Prostate gland (tissue), 2 donors: ENCODE measurements at regions not wholly inside any gene's neighbourhood (a gene's known extent, or its start where the extent isn't known, plus 50 kb on each side); places are given as distances from the start of the nearest gene placed in this dataset.

Experiments
- DNase-seq: peaks from one replicate; pipeline ENCODE4 v3.0.0-alpha.2; 2019; ENCODE audit warnings: low spot score
- H3K27ac ChIP-seq, 2 donors: fragments of 200-600 bp; sonication (generic); 2 replicates each; pipeline ENCODE4 v1.5.1; 2017 to 2019
- H3K27me3 ChIP-seq: fragments of 200-600 bp; sonication (generic); replicated peaks from 2 replicates; pipeline ENCODE4 v1.5.1; 2019; ENCODE audit not compliant: insufficient read depth
- H3K36me3 ChIP-seq, 2 donors: fragments of 200-600 bp; sonication (generic); 1 replicate in 1 of 2; 2 replicates in 1 of 2; pipeline versions ENCODE4 v1.5.1 to v1.8.1; 2017 to 2019
- H3K4me1 ChIP-seq: fragments of 200-600 bp; sonication (generic); replicated peaks from 2 replicates; pipeline ENCODE4 v1.5.1; 2019
- H3K4me3 ChIP-seq, 2 donors: fragments of 200-600 bp; sonication (generic); 2 replicates each; pipeline ENCODE4 v1.5.1; 2017 to 2019
- H3K9me3 ChIP-seq: fragments of 200-600 bp; sonication (generic); 2 replicates; pipeline ENCODE4 v1.5.1; 2017
- POLR2A ChIP-seq: fragments of 450-650 bp; IDR thresholded peaks from one replicate; pipeline ENCODE4 v1.6.1; 2016; ENCODE audit warnings: antibody characterized with exemption, mild to moderate bottlenecking
- POLR2AphosphoS5 ChIP-seq: sonication (generic); formaldehyde crosslinking; IDR thresholded peaks from one replicate; pipeline ENCODE4 v1.6.1; 2017; ENCODE audit warnings: antibody characterized with exemption
- WGBS: methylation state at CpG from one replicate; pipeline ENCODE4 v1.1.5; 2018; 5-methylcytosine and 5-hydroxymethylcytosine counted together
- intact Hi-C: fragments of 100-400 bp; cut with DNase I; formaldehyde crosslinking; loops from one replicate; pipeline ENCODE4 v1.14.2; 2022
- TF ChIP-seq, protein P1 (sequence below), 4 experiments: fragments of 200-600 bp in 2 of 4; fragments of 450-650 bp in 2 of 4; sonication (generic) in 2 of 4; IDR thresholded peaks; 1 replicate in 3 of 4; 2 replicates in 1 of 4; pipeline ENCODE4 v1.5.1; 2016 to 2019; ENCODE audit warnings: antibody characterized with exemption in 4 of 4, mild to moderate bottlenecking in 2 of 4, moderate library complexity in 2 of 4

DNA sequence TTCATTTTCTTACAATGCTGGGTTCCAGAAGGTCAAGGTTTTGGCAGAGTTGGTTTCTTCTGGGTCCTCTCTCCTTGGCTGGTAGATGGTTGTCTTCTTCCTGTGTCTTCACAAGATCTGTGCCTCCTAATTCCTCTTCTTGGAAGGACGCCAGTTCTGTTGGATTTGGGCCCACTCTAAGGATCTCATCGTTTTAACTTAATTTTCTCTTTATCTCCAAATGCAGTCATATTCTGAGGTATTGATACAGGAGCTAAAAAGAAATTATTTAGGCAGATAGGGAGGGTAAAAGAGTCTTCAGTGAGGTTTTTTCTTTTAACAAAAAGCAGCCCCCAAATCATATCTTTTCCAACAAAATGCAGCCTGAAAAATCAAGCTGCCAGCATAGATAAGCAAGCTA lies 998.4 kb downstream of the SOCS6 start:
- WGBS: 17% methylated on average over 2 of the region's 2 CpGs
- intact Hi-C loops: no loop called here
- TF ChIP-seq POLR2A (no peak), POLR2AphosphoS5 (no peak)
- TF ChIP-seq, protein P1, sequence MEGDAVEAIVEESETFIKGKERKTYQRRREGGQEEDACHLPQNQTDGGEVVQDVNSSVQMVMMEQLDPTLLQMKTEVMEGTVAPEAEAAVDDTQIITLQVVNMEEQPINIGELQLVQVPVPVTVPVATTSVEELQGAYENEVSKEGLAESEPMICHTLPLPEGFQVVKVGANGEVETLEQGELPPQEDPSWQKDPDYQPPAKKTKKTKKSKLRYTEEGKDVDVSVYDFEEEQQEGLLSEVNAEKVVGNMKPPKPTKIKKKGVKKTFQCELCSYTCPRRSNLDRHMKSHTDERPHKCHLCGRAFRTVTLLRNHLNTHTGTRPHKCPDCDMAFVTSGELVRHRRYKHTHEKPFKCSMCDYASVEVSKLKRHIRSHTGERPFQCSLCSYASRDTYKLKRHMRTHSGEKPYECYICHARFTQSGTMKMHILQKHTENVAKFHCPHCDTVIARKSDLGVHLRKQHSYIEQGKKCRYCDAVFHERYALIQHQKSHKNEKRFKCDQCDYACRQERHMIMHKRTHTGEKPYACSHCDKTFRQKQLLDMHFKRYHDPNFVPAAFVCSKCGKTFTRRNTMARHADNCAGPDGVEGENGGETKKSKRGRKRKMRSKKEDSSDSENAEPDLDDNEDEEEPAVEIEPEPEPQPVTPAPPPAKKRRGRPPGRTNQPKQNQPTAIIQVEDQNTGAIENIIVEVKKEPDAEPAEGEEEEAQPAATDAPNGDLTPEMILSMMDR (IDR thresholded peaks at IDR 0.05): no peak
- no peak for DNase-seq
- H3K27me3 ChIP-seq: no peaks in the 10 kb centered on the region
- no peak overlapping the region for H3K4me3 ChIP-seq
- H3K4me1 ChIP-seq: no peaks in the 10 kb centered on the region
- H3K27ac ChIP-seq: no peak overlapping the region
- no peaks in the 10 kb centered on the region for H3K36me3 ChIP-seq
- H3K9me3 ChIP-seq: no peaks in the 10 kb centered on the region

DNA sequence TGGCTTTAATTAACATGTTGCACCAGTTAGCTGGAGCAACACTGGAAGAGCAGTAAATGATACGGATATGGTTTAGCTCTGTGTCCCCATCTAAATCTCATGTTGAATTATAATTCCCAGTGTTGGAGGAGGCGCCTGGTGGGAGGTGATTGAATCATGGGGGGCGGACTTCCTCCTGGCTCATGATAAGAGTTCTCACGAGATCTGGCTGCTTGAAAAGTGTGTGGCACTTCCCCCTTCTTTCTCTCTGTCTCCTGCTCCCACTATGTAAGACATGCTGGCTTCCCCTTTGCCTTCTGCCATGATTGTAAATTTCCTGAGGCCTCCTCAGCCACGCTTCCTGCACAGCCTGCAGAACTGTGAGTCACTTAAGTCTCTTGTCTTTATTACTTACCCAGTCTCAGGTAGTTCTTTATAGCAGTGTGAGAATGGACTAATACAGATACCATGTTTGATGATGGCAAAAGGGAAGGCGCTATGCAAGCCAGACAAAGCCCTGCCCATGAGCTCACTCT lies 963.6 kb downstream of the SOCS6 start:
- no peak overlapping the region for H3K4me3 ChIP-seq
- intact Hi-C loops: no loop called here
- DNase-seq: no peak
- H3K4me1 ChIP-seq: no peaks in the 10 kb centered on the region
- 69% methylated on average over 6 of the region's 6 CpGs for WGBS
- H3K27ac ChIP-seq: no peak overlapping the region
- no peaks in the 10 kb centered on the region for H3K9me3 ChIP-seq
- no peaks in the 10 kb centered on the region for H3K27me3 ChIP-seq
- TF ChIP-seq, protein P1 (IDR thresholded peaks at IDR 0.05): no peak
- TF ChIP-seq POLR2AphosphoS5: no peak
- no peak for TF ChIP-seq POLR2A
- H3K36me3 ChIP-seq: no peaks in the 10 kb centered on the region

DNA sequence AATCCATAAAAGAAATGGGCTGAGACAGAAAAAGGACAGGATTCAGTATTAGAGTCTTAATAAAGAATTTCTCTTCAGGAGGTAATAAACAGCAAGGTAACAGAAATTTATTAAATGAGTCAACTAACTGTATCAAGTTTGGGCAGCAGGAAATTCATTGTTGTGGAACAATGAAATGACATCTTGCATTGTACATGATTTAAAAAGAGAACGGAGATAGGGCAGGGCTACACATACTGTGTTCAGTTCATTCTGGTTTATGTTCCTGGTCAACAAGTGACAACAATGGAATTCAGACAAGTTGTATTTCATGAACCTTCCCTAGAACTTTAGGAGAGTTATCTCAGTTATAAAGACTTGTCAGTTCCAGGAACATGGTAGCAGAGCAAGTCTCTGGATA lies 961.3 kb downstream of the SOCS6 start:
- no peak for TF ChIP-seq POLR2AphosphoS5
- no peak for TF ChIP-seq POLR2A
- TF ChIP-seq, protein P1 (IDR thresholded peaks at IDR 0.05): no peak
- no peak for DNase-seq
- H3K27me3 ChIP-seq: no peaks in the 10 kb centered on the region
- H3K4me1 ChIP-seq: no peaks in the 10 kb centered on the region
- 41% methylated on average over 1 of the region's 1 CpG for WGBS
- no peaks in the 10 kb centered on the region for H3K9me3 ChIP-seq
- intact Hi-C loops: no loop called here
- no peaks in the 10 kb centered on the region for H3K36me3 ChIP-seq
- no peak overlapping the region for H3K4me3 ChIP-seq
- no peak overlapping the region for H3K27ac ChIP-seq

DNA sequence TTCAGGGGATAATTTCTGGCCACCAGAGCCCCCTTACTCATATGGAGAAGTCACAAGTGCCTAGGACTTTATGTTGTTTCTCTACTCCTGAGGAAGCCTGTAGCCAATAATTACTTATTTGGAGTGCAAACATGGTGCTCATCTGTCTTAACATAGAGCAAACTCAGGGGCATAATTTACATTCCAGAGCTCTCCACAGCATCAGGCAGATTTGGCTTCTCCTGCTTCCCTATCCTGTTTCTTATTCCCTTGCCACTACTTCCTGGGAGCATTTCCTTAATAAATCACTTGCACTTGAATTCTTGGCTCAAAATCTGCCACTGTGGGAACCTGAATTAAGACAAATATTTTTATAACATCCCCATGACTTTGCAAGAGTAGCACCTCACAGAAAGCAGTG lies 960.9 kb downstream of the SOCS6 start:
- H3K4me3 ChIP-seq: no peak overlapping the region
- no peaks in the 10 kb centered on the region for H3K9me3 ChIP-seq
- H3K27ac ChIP-seq: no peak overlapping the region
- no peak for DNase-seq
- TF ChIP-seq, protein P1 (IDR thresholded peaks at IDR 0.05): no peak
- TF ChIP-seq POLR2AphosphoS5: no peak
- TF ChIP-seq POLR2A: no peak
- H3K27me3 ChIP-seq: no peaks in the 10 kb centered on the region
- H3K36me3 ChIP-seq: no peaks in the 10 kb centered on the region
- intact Hi-C loops: no loop called here
- no peaks in the 10 kb centered on the region for H3K4me1 ChIP-seq

DNA sequence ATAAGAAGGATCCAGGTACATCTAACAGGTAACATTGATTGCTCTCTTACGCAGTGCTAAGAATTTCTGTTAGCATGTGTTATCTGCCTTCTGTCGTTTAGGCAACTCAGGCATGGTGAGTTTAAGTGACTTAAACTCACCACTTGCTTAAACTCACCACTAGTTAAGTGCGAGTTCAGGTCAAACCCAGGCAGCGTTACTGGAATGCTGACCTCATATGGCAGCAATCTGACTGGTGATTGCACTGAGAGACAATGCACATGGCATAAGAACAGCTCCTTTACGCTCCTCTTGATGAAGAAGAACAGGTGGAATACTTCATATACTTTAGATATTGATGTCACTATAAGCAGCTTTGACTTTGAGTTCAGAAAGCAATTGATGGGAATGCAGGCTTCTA lies 954.1 kb downstream of the SOCS6 start:
- WGBS: 65% methylated on average over 5 of the region's 5 CpGs
- no peaks in the 10 kb centered on the region for H3K36me3 ChIP-seq
- H3K4me3 ChIP-seq: no peak overlapping the region
- H3K27ac ChIP-seq: no peak overlapping the region
- no peaks in the 10 kb centered on the region for H3K27me3 ChIP-seq
- H3K4me1 ChIP-seq: no peaks in the 10 kb centered on the region
- no peak for DNase-seq
- intact Hi-C loops: no loop called here
- TF ChIP-seq POLR2A: no peak
- no peak for TF ChIP-seq POLR2AphosphoS5
- TF ChIP-seq, protein P1 (IDR thresholded peaks at IDR 0.05): no peak
- H3K9me3 ChIP-seq: no peaks in the 10 kb centered on the region
